Myocyte (in vitro differentiated cells): ENCODE measurements at regions not wholly inside any gene's neighbourhood (a gene's known extent, or its start where the extent isn't known, plus 50 kb on each side); places are given as distances from the start of the nearest gene placed in this dataset.
"Not testable (repeated sequence)": the region's sequence is repeated elsewhere in the genome, so short reads cannot be mapped to it uniquely, and the experiment has no call there.

ENCODE experiments used
- DNase-seq: peaks from one replicate; pipeline ENCODE4 v3.0.0-alpha.2; 2012; ENCODE audit warnings: low read depth

DNA sequence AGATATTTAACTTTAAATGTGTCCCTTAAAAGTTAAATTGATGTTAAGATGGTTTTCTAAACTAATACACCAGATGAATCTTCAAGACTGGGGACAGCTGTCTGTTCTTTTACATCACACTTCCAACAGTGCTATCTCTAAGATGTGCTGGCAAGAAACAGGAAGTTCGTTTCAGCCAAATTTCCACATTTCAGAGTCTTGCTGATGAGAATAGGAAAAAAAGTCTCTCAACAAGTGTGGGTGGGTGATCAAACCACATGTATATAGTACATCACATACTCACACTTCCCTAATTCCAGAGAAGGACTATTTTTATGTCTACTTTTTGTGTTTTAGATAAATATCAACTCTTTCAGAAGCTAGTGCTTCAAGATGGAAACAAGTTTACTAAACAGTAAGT is 1712.8 kb upstream of the TMEFF2 start:
- DNase-seq, result no peak

DNA sequence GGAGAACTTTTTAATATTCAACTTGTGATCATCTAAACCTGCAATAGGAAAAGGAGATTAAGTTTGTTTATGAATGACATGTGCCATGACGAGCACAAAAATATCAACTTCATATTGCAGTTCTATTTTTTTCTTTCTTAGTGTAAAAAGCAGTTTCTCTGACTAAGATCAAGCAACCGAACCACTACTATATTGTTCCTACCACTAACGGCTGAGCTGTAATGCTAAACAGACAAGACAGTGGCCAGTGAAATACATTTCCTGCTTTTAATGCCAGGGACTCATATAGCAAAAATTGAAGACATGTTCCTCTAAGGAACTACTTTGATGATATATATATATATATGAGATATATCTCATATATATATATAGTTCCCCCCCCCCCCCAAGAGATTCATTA is 1705.6 kb upstream of the TMEFF2 start:
- DNase-seq, result no peak

DNA sequence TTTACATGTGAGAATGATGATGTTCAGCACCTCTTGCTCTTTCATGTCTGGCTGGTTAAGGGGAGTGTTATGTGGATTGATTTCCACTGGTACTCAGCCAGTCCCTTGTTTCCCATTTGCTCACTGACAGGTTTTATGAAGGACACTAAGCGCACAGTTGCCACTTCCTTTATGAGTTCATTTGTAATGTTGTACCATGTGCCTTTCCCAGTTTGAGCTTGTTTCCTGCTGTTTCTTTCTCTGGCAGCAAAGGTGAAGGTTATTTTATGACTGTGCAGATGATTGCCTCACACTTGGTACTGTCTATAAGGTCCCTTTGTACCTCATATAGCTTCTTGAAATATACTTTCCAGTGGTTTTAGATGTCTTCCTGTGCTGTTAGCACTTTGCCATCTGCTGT is 1700.5 kb upstream of the TMEFF2 start:
- DNase-seq, result no peak

DNA sequence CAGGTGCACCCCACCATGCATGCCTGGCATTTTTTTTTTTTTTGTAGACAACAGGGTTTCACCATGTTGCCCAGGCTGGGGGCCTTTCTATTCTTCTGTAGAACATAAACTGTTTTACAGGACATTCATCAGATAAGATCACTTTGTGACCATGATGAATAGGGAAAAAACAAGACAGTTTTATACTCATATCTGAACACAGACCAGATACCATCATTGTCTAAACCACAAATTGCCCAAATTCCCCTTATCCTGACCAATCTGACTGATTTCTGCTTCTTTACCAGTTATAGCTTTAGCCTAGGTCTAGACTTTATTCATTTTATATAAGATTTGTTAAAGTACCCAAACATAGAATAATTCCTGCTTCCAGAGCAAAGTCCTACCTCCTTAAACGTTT is 1699.3 kb upstream of the TMEFF2 start:
- no peak for DNase-seq

DNA sequence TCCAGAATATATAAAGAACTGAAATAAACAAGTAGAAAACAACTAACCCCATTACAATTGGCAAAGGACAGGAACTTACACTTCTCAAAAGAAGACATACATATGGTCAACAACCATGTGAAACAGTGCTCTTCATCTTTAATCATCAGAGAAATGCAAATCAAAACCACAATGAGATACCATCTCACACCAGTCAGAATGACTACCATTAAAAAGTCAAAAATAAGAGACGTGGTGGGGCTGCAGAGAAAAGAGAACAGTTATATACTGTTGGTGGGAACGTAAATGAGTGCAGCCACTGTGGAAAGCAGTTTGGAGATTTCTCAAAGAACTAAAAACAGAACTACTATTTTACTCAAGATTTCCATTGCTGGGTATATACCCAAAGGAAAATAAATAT is 1696.3 kb upstream of the TMEFF2 start:
- no peak for DNase-seq

GRCh38 chr2:193885419-193885818 is 1690.7 kb upstream of the TMEFF2 start:
- no peak for DNase-seq

- no peak for DNase-seq
Observed at GRCh38 chr2:193883820-193884219, 1689.1 kb upstream of the TMEFF2 start.

DNA sequence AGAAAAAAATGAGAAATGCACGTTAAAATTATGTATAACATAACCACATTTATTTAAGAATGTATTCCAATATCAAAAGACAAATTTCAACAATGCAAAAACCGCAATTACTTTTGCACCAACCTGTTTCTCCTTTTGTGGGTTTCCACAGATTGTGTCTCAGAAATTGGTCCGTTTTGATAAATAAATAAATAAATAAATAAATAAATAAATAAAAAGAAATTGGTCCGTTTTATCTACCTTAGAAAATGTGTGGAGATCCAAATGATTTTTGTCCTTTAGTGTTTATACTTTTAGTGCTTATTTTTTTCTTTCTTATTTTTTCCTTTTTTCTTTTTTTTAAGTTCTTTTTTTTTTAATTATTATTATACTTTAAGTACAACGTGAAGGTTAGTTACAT is 1682.2 kb upstream of the TMEFF2 start:
- DNase-seq, result no peak

GRCh38 chr2:193869564-193869963 is 1674.8 kb upstream of the TMEFF2 start:
- DNase-seq, result no peak

DNA sequence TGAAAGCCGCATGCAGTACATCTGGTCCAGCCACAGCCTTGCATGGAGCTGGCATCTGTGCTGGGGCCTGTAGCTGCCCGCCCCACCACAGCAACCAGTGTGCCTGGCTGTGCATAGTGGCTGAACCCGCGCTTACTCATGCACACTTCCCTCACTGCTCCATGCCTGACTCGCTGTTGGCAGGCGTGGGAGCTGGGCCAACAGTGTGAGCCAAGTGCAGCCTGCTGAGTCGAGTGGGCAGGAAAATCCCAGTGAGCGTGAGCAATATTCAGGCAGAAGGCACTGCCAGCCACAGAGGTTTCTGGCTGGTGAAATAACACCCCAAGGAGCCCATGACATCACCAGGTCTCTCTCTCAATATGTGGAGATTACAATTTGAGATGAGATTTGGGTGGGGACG is 1674.1 kb upstream of the TMEFF2 start:
- DNase-seq, result no peak

GRCh38 chr2:193868132-193868531 is 1673.4 kb upstream of the TMEFF2 start:
- DNase-seq, result no peak

DNA sequence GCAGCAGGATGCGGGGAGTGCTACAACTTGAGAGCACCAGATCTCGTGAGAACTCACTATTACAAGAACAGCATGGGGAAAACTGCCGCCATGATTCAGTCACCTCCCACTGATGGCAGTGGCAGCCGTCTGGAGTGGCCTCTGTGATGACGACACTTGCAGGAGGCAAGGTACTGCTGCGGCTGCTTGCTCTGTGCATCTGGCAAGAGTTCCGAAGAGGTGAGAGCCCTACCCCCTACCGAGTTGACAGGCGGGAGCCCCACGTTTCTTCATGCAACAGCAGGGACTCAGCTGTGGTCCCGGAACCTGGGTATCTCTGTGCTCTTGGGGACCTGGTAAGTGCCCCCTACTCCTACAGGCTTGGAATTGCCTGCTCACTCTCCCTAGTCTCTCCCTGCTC is 1672.7 kb upstream of the TMEFF2 start:
- no peak for DNase-seq

DNA sequence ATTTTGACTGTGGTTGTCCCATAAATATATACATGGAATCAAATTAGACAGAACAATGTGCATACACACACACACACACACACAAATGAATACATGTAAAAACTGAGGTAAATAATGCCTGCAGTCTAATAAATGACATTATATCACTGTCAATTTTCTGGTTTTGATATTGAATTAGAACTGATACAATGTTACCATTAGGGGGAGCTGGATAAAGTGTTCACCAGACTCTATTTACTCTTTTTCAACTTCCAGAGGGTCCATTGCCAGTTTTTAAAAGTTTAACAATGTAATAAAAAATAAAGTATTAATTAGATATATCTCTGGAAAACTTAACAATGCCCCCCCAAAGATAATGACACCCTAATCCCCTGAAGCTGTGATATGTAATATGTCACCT is 1666.8 kb upstream of the TMEFF2 start:
- no peak for DNase-seq

GRCh38 chr2:193847991-193848390 is 1653.3 kb upstream of the TMEFF2 start:
- DNase-seq, result no peak

- DNase-seq, result peak; percentile 73
Observed at GRCh38 chr2:193847130-193847529, 1652.4 kb upstream of the TMEFF2 start.

DNA sequence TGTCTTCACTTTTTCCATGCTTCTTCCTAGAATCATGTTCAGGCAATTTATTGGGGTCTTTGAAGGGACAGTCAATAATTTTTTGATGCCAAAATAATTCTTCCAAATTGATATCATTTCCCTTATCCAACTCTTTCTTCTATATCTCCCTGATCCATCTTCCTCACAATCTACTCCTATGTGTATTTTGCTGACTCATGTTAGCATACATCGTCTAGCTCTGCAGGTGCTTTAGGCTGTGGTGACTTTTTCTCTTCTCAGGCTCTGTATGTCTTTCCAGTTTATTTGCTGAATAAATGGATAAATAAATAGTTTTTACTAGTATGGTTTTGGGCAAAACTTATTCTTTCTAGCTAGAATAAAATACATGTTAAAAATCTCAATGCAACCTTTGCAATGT is 1650.9 kb upstream of the TMEFF2 start:
- no peak for DNase-seq

DNA sequence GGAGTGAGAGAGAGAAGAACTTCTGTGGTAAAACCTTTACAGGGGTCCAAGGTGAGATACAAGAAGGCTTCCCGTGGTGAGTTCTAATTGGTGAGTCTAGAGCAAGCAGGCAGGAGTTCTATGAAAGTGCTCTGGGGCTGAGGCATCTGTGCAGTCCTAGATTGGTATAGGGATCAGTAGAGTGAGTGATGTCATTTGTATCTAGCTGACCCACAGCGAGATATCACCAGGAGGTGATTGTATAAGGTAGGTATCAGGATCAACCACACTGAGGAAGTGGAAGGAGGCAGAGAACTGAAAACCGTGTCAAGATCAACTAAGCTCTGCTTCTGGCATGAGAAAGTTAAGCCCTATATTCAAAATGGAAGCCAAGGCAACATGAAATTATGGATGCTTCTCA is 1648.9 kb upstream of the TMEFF2 start:
- no peak for DNase-seq

DNA sequence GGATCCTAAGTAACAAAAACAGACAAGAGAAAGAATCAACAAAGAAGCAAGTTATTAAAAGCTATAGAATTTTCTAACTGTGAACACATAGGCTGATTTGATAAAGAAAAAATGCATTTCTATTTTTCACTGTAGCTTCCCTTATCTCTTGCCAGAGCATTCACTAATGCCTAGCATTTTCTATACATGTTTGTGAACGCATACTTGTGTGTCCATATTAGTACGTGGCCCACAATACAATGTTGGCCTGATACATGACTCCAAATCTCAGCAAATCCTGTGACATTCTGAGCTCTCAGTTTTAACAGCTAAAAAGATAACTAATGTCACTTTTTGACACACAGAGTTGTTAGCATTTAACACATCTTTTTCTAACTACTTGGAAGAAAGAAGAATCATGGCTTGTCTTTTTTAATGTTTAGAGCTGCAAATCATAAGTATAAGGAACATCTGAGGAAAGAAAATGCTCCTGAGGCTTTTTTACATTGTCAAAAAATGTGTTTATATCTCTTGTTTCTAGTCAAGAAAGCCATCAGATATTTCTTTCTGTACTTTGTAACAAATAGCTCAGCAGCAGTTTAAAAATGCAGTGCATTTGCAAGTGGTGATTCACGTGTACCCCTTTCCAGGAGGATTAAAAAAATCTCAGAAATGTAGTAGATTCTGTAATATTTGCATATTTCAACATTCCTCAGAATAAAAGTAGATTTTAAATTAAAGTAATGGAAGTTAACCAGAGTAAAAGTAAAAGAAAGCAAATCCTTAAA is 1646.8 kb upstream of the TMEFF2 start:
- DNase-seq, result no peak

DNA sequence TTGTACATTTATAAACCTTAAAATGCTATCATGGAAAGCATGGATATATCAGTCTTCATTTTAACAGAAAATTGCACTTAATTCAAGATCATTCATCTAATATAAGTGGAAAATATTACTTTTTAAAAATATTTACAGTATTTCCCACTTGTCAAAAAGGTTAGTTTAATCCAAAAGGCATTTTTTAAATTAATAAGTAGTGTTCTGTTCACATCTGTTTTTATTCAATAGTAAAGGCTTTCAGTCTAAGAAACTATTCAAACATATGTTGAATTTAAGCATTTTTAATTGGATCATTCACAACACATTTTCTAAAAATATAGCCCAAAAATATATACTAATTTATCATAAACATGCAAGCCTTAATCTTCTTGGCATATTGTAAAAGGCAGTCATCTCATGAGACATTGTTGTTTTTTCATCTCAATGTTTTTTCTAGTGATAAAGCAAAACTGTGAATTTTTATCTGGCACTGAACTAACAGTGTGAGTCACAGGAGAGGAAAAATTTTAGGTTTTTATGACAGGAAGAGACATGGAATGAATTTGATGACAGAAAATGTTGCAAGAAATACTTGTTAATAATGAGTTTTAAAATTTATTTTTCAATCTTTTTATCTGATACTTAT is 1642.5 kb upstream of the TMEFF2 start:
- DNase-seq, result peak; percentile 36

GRCh38 chr2:193836424-193837006 is 1641.8 kb upstream of the TMEFF2 start:
- not testable (repeated sequence) for DNase-seq

GRCh38 chr2:193833895-193834294 is 1639.2 kb upstream of the TMEFF2 start:
- DNase-seq, result not testable (repeated sequence)

- DNase-seq, result no peak
Observed at GRCh38 chr2:193824474-193824873, 1629.7 kb upstream of the TMEFF2 start.
